SJCRH30 (cell line): ENCODE measurements at regions not wholly inside any gene's neighbourhood (a gene's known extent, or its start where the extent isn't known, plus 50 kb on each side); places are given as distances from the start of the nearest gene placed in this dataset.

Experiments used
- DNase-seq, 2 experiments: peaks; one replicate each; pipeline ENCODE4 v3.0.0-alpha.2; 2015 to 2020
- H3K27ac ChIP-seq: fragments of 250-450 bp; sonication (Bioruptor Pico); 2 replicates; pipeline ENCODE4 v1.5.1; 2020; ENCODE audit warnings: mild to moderate bottlenecking, moderate library complexity
- H3K27me3 ChIP-seq: fragments of 250-450 bp; sonication (Bioruptor Pico); 2 replicates; pipeline ENCODE4 v1.5.1; 2020; ENCODE audit warnings: mild to moderate bottlenecking, moderate library complexity
- H3K36me3 ChIP-seq: fragments of 250-450 bp; sonication (Bioruptor Pico); 2 replicates; pipeline ENCODE4 v1.5.1; 2020; ENCODE audit warnings: mild to moderate bottlenecking, moderate library complexity
- H3K4me1 ChIP-seq: fragments of 250-450 bp; sonication (Bioruptor Pico); 2 replicates; pipeline ENCODE4 v1.5.1; 2020; ENCODE audit warnings: mild to moderate bottlenecking, moderate library complexity
- H3K4me3 ChIP-seq: fragments of 250-450 bp; sonication (Bioruptor Pico); 2 replicates; pipeline ENCODE4 v1.5.1; 2020; ENCODE audit warnings: mild to moderate bottlenecking, moderate library complexity
- H3K9me3 ChIP-seq: fragments of 250-450 bp; sonication (Bioruptor Pico); replicated peaks from 2 replicates; pipeline ENCODE4 v1.5.1; 2020; ENCODE audit warnings: mild to moderate bottlenecking, moderate library complexity

- Histone ChIP-seq H3K27ac (no peak overlapping the region), H3K27me3 (no peaks in the 10 kb centered on the region), H3K4me3 (no peak overlapping the region), H3K9me3 (no peaks in the 10 kb centered on the region), H3K4me1 (no peaks in the 10 kb centered on the region), H3K36me3 (no peaks in the 10 kb centered on the region)
- no peak for DNase-seq
Measured at GRCh38 chrX:85501349-85501748, 121.9 kb upstream of the POF1B start.

- DNase-seq, result no peak
- Histone ChIP-seq H3K36me3 (no peaks in the 10 kb centered on the region), H3K4me3 (no peak overlapping the region), H3K27ac (no peak overlapping the region), H3K4me1 (no peaks in the 10 kb centered on the region), H3K9me3 (no peaks in the 10 kb centered on the region), H3K27me3 (no peaks in the 10 kb centered on the region)
Measured at GRCh38 chrX:85499400-85499799, 119.9 kb upstream of the POF1B start.

- Histone ChIP-seq H3K4me1 (no peaks in the 10 kb centered on the region), H3K4me3 (no peak overlapping the region), H3K27me3 (no peaks in the 10 kb centered on the region), H3K36me3 (no peaks in the 10 kb centered on the region), H3K27ac (no peak overlapping the region), H3K9me3 (no peaks in the 10 kb centered on the region)
- no peak for DNase-seq
Measured at GRCh38 chrX:85493821-85494220, 114.4 kb upstream of the POF1B start.

GRCh38 chrX:85454295-85454694, 74.8 kb upstream of the POF1B start:
- H3K27me3 ChIP-seq, result no peaks in the 10 kb centered on the region
- no peak overlapping the region for H3K4me3 ChIP-seq
- no peaks in the 10 kb centered on the region for H3K4me1 ChIP-seq
- H3K9me3 ChIP-seq, result no peaks in the 10 kb centered on the region
- no peaks in the 10 kb centered on the region for H3K36me3 ChIP-seq
- H3K27ac ChIP-seq, result no peak overlapping the region
- no peak for DNase-seq

GRCh38 chrX:85444613-85445012, 65.1 kb upstream of the POF1B start:
- no peak overlapping the region for H3K4me3 ChIP-seq
- H3K4me1 ChIP-seq, result no peaks in the 10 kb centered on the region
- no peak for DNase-seq
- H3K36me3 ChIP-seq, result no peaks in the 10 kb centered on the region
- no peaks in the 10 kb centered on the region for H3K27me3 ChIP-seq
- no peaks in the 10 kb centered on the region for H3K9me3 ChIP-seq
- H3K27ac ChIP-seq, result no peak overlapping the region
